Fibroblast of lung (primary cell): ENCODE measurements at regions not wholly inside any gene's neighbourhood (a gene's known extent, or its start where the extent isn't known, plus 50 kb on each side); places are given as distances from the start of the nearest gene placed in this dataset.

Source experiments
- DNase-seq, 2 donors: peaks; one replicate each; pipeline versions ENCODE4 v3.0.0 to v3.0.0-alpha.2; 2010; ENCODE audit warnings: low read depth in 2 of 2
- H2AFZ ChIP-seq: 2 replicates; pipeline ENCODE4 v1.5.1; 2012; ENCODE audit warnings: low read length, control low read depth, inconsistent platforms
- H3K27ac ChIP-seq: 2 replicates; pipeline ENCODE4 v1.5.1; 2011; ENCODE audit warnings: low read length, control low read depth; ENCODE audit not compliant: insufficient read depth
- H3K27me3 ChIP-seq: 2 replicates; pipeline ENCODE4 v1.5.1; 2011; ENCODE audit warnings: mild to moderate bottlenecking, low read length; ENCODE audit not compliant: control insufficient read depth, insufficient read depth
- H3K36me3 ChIP-seq: 2 replicates; pipeline ENCODE4 v1.5.1; 2011; ENCODE audit warnings: low read length; ENCODE audit not compliant: control insufficient read depth, insufficient read depth
- H3K4me1 ChIP-seq: 2 replicates; pipeline ENCODE4 v1.5.1; 2011; ENCODE audit warnings: low read length; ENCODE audit not compliant: control insufficient read depth, insufficient read depth; ENCODE audit errors: extremely low read depth
- H3K4me2 ChIP-seq: 2 replicates; pipeline ENCODE4 v1.5.1; 2011; ENCODE audit warnings: low read length, control low read depth; ENCODE audit not compliant: insufficient read depth; ENCODE audit errors: extremely low read depth
- H3K4me3 ChIP-seq, 4 experiments: fragments of 200-600 bp in 1 of 4; sonication (generic) in 1 of 4; replicated peaks in 1 of 4; 2 replicates each; pipeline ENCODE4 v1.5.1; 2011 to 2016; ENCODE audit warnings: low read length in 4 of 4, low read depth in 3 of 4, mild to moderate bottlenecking in 3 of 4, control low read depth in 2 of 4, inconsistent platforms in 1 of 4, mixed read lengths in 1 of 4; ENCODE audit not compliant: insufficient read depth in 1 of 4; ENCODE audit errors: control extremely low read depth in 1 of 4
- H3K79me2 ChIP-seq: 2 replicates; pipeline ENCODE4 v1.5.1; 2012; ENCODE audit warnings: mild to moderate bottlenecking, low read length, inconsistent platforms; ENCODE audit not compliant: control insufficient read depth, insufficient read depth
- H3K9ac ChIP-seq: 2 replicates; pipeline ENCODE4 v1.5.1; 2011; ENCODE audit warnings: mild to moderate bottlenecking, low read length, control low read depth; ENCODE audit not compliant: insufficient read depth
- H3K9me3 ChIP-seq: 2 replicates; pipeline ENCODE4 v1.5.1; 2012; ENCODE audit warnings: low read depth, low read length; ENCODE audit not compliant: control insufficient read depth, insufficient read depth
- H4K20me1 ChIP-seq: 2 replicates; pipeline ENCODE4 v1.5.1; 2011; ENCODE audit warnings: low read length; ENCODE audit not compliant: control insufficient read depth, insufficient read depth; ENCODE audit errors: extremely low read depth
- CTCF ChIP-seq, 2 donors: IDR thresholded peaks in 1 of 2; conservative IDR thresholded peaks in 1 of 2; 1 replicate in 1 of 2; 2 replicates in 1 of 2; pipeline ENCODE4 v1.5.1; 2011 to 2012; ENCODE audit warnings: low read length in 2 of 2, control low read depth in 1 of 2, inconsistent platforms in 1 of 2, low read depth in 1 of 2, mild to moderate bottlenecking in 1 of 2
- EZH2 ChIP-seq: IDR thresholded peaks from 2 replicates; pipeline ENCODE4 v1.5.1; 2012; ENCODE audit warnings: low read length, control low read depth, mild to moderate bottlenecking; ENCODE audit errors: missing control alignments

GRCh38 chr16:17628983-17629382 lies 158.2 kb upstream of the XYLT1 start:
- no peaks in the 10 kb centered on the region for H4K20me1 ChIP-seq
- no peaks in the 10 kb centered on the region for H3K36me3 ChIP-seq
- H2AFZ ChIP-seq = no peak overlapping the region
- no peak overlapping the region for H3K9ac ChIP-seq
- H3K27me3 ChIP-seq = no peaks in the 10 kb centered on the region
- no peaks in the 10 kb centered on the region for H3K9me3 ChIP-seq
- TF ChIP-seq EZH2 = no peak
- no peak overlapping the region for H3K4me2 ChIP-seq
- no peak overlapping the region for H3K27ac ChIP-seq
- H3K4me3 ChIP-seq = no peak overlapping the region
- H3K79me2 ChIP-seq = no peaks in the 10 kb centered on the region
- DNase-seq = no peak
- H3K4me1 ChIP-seq = no peaks in the 10 kb centered on the region

- TF ChIP-seq EZH2 (no peak), CTCF (conservative IDR thresholded peaks at IDR 0.05 in 1 of 2, IDR thresholded peaks at IDR 0.05 in 1 of 2; ENCODE audit: low read depth in 1 of 2, low read length in 2 of 2) (no peak)
- no peak overlapping the region for H3K4me3 ChIP-seq
- H3K4me2 ChIP-seq = no peak overlapping the region
- H4K20me1 ChIP-seq = no peaks in the 10 kb centered on the region
- H3K9me3 ChIP-seq = no peaks in the 10 kb centered on the region
- no peak overlapping the region for H2AFZ ChIP-seq
- H3K4me1 ChIP-seq = no peaks in the 10 kb centered on the region
- no peaks in the 10 kb centered on the region for H3K79me2 ChIP-seq
- no peaks in the 10 kb centered on the region for H3K27me3 ChIP-seq
- no peaks in the 10 kb centered on the region for H3K36me3 ChIP-seq
- H3K9ac ChIP-seq = no peak overlapping the region
- H3K27ac ChIP-seq = no peak overlapping the region
- no peak for DNase-seq
These were observed 151.6 kb upstream of the XYLT1 start for GRCh38 chr16:17622366-17622765.

GRCh38 chr16:17619261-17619660 lies 148.5 kb upstream of the XYLT1 start:
- H3K4me2 ChIP-seq = no peak overlapping the region
- H3K27me3 ChIP-seq = no peaks in the 10 kb centered on the region
- no peak overlapping the region for H3K4me3 ChIP-seq
- no peaks in the 10 kb centered on the region for H3K36me3 ChIP-seq
- TF ChIP-seq EZH2 (no peak), CTCF (conservative IDR thresholded peaks at IDR 0.05 in 1 of 2, IDR thresholded peaks at IDR 0.05 in 1 of 2; ENCODE audit: low read depth in 1 of 2, low read length in 2 of 2) (no peak)
- H3K4me1 ChIP-seq = no peaks in the 10 kb centered on the region
- H2AFZ ChIP-seq = no peak overlapping the region
- no peak for DNase-seq
- H4K20me1 ChIP-seq = no peaks in the 10 kb centered on the region
- no peak overlapping the region for H3K27ac ChIP-seq
- no peaks in the 10 kb centered on the region for H3K79me2 ChIP-seq
- H3K9ac ChIP-seq = no peak overlapping the region
- H3K9me3 ChIP-seq = no peaks in the 10 kb centered on the region
